H9 (cell line): ENCODE measurements at regions not wholly inside any gene's neighbourhood (a gene's known extent, or its start where the extent isn't known, plus 50 kb on each side); places are given as distances from the start of the nearest gene placed in this dataset.

Source experiments
- DNase-seq: peaks from one replicate; pipeline ENCODE4 v3.0.0-alpha.2; 2017
- H2AFZ ChIP-seq: one replicate; pipeline ENCODE4 v1.6.1; 2013; ENCODE audit warnings: mild to moderate bottlenecking, low read length, control low read depth, moderate library complexity
- H2AK5ac ChIP-seq: 2 replicates; pipeline ENCODE4 v1.6.1; 2013; ENCODE audit warnings: low read length, control low read depth, mixed read lengths; ENCODE audit not compliant: insufficient read length
- H2BK120ac ChIP-seq: one replicate; pipeline ENCODE4 v1.6.1; 2013; ENCODE audit warnings: low read depth, mild to moderate bottlenecking, low read length, control low read depth, inconsistent platforms; ENCODE audit not compliant: poor library complexity, severe bottlenecking
- H2BK12ac ChIP-seq: 2 replicates; pipeline ENCODE4 v1.6.1; 2013; ENCODE audit warnings: low read length, control low read depth, mixed read lengths, low read depth; ENCODE audit not compliant: insufficient read length
- H2BK15ac ChIP-seq: 2 replicates; pipeline ENCODE4 v1.6.1; 2013; ENCODE audit warnings: low read depth, low read length, control low read depth
- H2BK20ac ChIP-seq: one replicate; pipeline ENCODE4 v1.6.1; 2013; ENCODE audit warnings: low read depth, mild to moderate bottlenecking, low read length, control low read depth, inconsistent platforms; ENCODE audit not compliant: poor library complexity, severe bottlenecking
- H2BK5ac ChIP-seq: 2 replicates; pipeline ENCODE4 v1.6.1; 2013; ENCODE audit warnings: low read length, control low read depth, mixed read lengths; ENCODE audit not compliant: insufficient read length
- H3K14ac ChIP-seq: 2 replicates; pipeline ENCODE4 v1.6.1; 2013; ENCODE audit warnings: low read length, control low read depth; ENCODE audit not compliant: insufficient read depth
- H3K18ac ChIP-seq: 2 replicates; pipeline ENCODE4 v1.6.1; 2013; ENCODE audit warnings: low read depth, mild to moderate bottlenecking, mixed read lengths, low read length, control low read depth; ENCODE audit not compliant: insufficient read length
- H3K23ac ChIP-seq: 2 replicates; pipeline ENCODE4 v1.6.1; 2013; ENCODE audit warnings: low read length, control low read depth, mixed read lengths, low read depth; ENCODE audit not compliant: insufficient read length
- H3K23me2 ChIP-seq: 2 replicates; pipeline ENCODE4 v1.6.1; 2013; ENCODE audit warnings: low read depth, mild to moderate bottlenecking, mixed read lengths, low read length, control low read depth; ENCODE audit not compliant: insufficient read length, poor library complexity, severe bottlenecking
- H3K27ac ChIP-seq: 2 replicates; pipeline ENCODE4 v1.5.1; 2013; ENCODE audit warnings: low read length, control low read depth, mixed read lengths, low read depth; ENCODE audit not compliant: insufficient read length
- H3K27me3 ChIP-seq: 2 replicates; pipeline ENCODE4 v1.6.1; 2013; ENCODE audit warnings: low read length, control low read depth, inconsistent platforms; ENCODE audit not compliant: insufficient read depth
- H3K4ac ChIP-seq: 2 replicates; pipeline ENCODE4 v1.6.1; 2013; ENCODE audit warnings: low read depth, mild to moderate bottlenecking, control low read depth, inconsistent platforms, low read length, moderate library complexity
- H3K4me1 ChIP-seq: 2 replicates; pipeline ENCODE4 v1.6.1; 2013; ENCODE audit warnings: low read length, control low read depth, inconsistent platforms; ENCODE audit not compliant: insufficient read depth
- H3K4me2 ChIP-seq: 2 replicates; pipeline ENCODE4 v1.6.1; 2013; ENCODE audit warnings: low read length, control low read depth, mixed read lengths; ENCODE audit not compliant: insufficient read length, insufficient read depth
- H3K56ac ChIP-seq: 2 replicates; pipeline ENCODE4 v1.6.1; 2013; ENCODE audit warnings: low read depth, mild to moderate bottlenecking, mixed read lengths, low read length, control low read depth; ENCODE audit not compliant: insufficient read length
- H3K79me1 ChIP-seq: 2 replicates; pipeline ENCODE4 v1.6.1; 2013; ENCODE audit warnings: low read depth, mild to moderate bottlenecking, moderate library complexity, low read length, control low read depth, inconsistent platforms; ENCODE audit not compliant: insufficient read depth, poor library complexity, severe bottlenecking
- H3K79me2 ChIP-seq: 2 replicates; pipeline ENCODE4 v1.6.1; 2013; ENCODE audit warnings: low read length, control low read depth, inconsistent platforms; ENCODE audit not compliant: insufficient read depth
- H3K9ac ChIP-seq: 2 replicates; pipeline ENCODE4 v1.6.1; 2013; ENCODE audit warnings: low read length, control low read depth, mixed read lengths; ENCODE audit not compliant: insufficient read length; ENCODE audit errors: extremely low read depth
- H3K9me3 ChIP-seq: one replicate; pipeline ENCODE4 v1.6.1; 2013; ENCODE audit warnings: low read depth, low read length, inconsistent platforms; ENCODE audit not compliant: control insufficient read depth
- H3T11ph ChIP-seq: one replicate; pipeline ENCODE4 v1.6.1; 2013; ENCODE audit warnings: mild to moderate bottlenecking, low read length, control low read depth, inconsistent platforms
- H4K20me1 ChIP-seq: one replicate; pipeline ENCODE4 v1.6.1; 2013; ENCODE audit not compliant: control insufficient read depth, insufficient read length, insufficient read depth
- H4K5ac ChIP-seq: 2 replicates; pipeline ENCODE4 v1.6.1; 2013; ENCODE audit warnings: low read depth, mild to moderate bottlenecking, mixed read lengths, low read length, control low read depth; ENCODE audit not compliant: insufficient read length
- H4K8ac ChIP-seq: replicated peaks from 2 replicates; pipeline ENCODE4 v1.6.1; 2013; ENCODE audit warnings: low read length, control low read depth, mixed read lengths, low read depth; ENCODE audit not compliant: insufficient read length
- H4K91ac ChIP-seq: 2 replicates; pipeline ENCODE4 v1.6.1; 2013; ENCODE audit warnings: low read depth, mild to moderate bottlenecking, moderate library complexity, mixed read lengths, low read length, control low read depth; ENCODE audit not compliant: insufficient read length
- H3K27ac Mint-ChIP-seq, 3 experiments: 2 replicates in 2 of 3; 3 replicates in 1 of 3; pipeline ENCODE4 v1.8.0; 2020 to 2021; ENCODE audit warnings: mixed read lengths in 3 of 3, mild to moderate bottlenecking in 1 of 3, moderate library complexity in 1 of 3
- H3K27me3 Mint-ChIP-seq: 2 replicates; pipeline ENCODE4 v1.8.0; 2021; ENCODE audit warnings: low read depth, mild to moderate bottlenecking, moderate library complexity, mixed read lengths
- H3K36me3 Mint-ChIP-seq, 3 experiments: 2 replicates in 2 of 3; 3 replicates in 1 of 3; pipeline ENCODE4 v1.8.0; 2020 to 2021; ENCODE audit warnings: low read depth in 3 of 3, mixed read lengths in 3 of 3; ENCODE audit not compliant: insufficient read depth in 1 of 3
- H3K4me1 Mint-ChIP-seq, 2 experiments: 2 replicates each; pipeline ENCODE4 v1.8.0; 2020; ENCODE audit warnings: mixed read lengths in 2 of 2
- H3K4me3 Mint-ChIP-seq, 2 experiments: 2 replicates in 1 of 2; 3 replicates in 1 of 2; pipeline ENCODE4 v1.8.0; 2020 to 2021; ENCODE audit warnings: mild to moderate bottlenecking in 2 of 2, mixed read lengths in 2 of 2, moderate library complexity in 1 of 2
- H3K9me3 Mint-ChIP-seq, 2 experiments: 2 replicates in 1 of 2; 3 replicates in 1 of 2; pipeline ENCODE4 v1.8.0; 2020; ENCODE audit warnings: mild to moderate bottlenecking in 2 of 2, mixed read lengths in 2 of 2, moderate library complexity in 1 of 2
- WGBS: extraction: QIAGEN DNeasy Blood & Tissue Kit; methylation state at CpG from one replicate; pipeline ENCODE4 v1.1.7; 2013; ENCODE audit warnings: missing lambda C conversion rate, low lambda C conversion rate, mixed read lengths; ENCODE audit not compliant: insufficient read length; ENCODE audit errors: extremely low coverage; 5-methylcytosine and 5-hydroxymethylcytosine counted together
- TF ChIP-seq, protein P1 (sequence below): fragments of 200-600 bp; sonication (generic); conservative IDR thresholded peaks from 3 replicates; pipeline ENCODE4 v1.8.0; 2021; ENCODE audit warnings: antibody characterized with exemption, mild to moderate bottlenecking

DNA sequence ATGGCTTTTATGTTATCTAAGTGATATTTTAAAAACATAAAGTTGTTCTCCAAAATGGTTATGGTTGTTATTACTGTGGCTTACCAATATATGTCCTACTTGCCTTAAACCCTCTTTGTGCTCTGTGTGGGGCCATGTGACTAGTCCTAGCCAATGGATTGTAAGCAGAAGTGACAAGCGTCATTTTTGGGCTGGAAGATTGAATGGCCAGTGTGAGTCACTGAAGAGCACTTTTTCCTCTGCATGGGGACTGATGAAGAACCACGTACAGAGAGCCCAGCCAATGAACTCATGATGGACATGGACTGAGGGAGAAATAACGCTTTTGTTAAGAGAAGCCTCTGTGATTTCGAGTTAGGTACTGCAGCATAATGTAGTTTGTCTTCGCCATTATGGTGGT, 332.7 kb downstream of the EDEM1 start:
- WGBS: no CpG with 5 or more reads among the region's 5 CpGs
- Histone ChIP-seq H2AFZ (no peak overlapping the region), H4K8ac (no peak overlapping the region), H3K4me1 (no peaks in the 10 kb centered on the region), H3K9ac (no peak overlapping the region), H3K23me2 (no peaks in the 10 kb centered on the region), H3K18ac (no peak overlapping the region), H2BK12ac (no peak overlapping the region), H3K56ac (no peak overlapping the region), H4K5ac (no peak overlapping the region), H3K9me3 (no peaks in the 10 kb centered on the region), H3K27me3 (no peaks in the 10 kb centered on the region), H4K91ac (no peak overlapping the region), H4K20me1 (no peaks in the 10 kb centered on the region), H2BK5ac (no peak overlapping the region), H2BK120ac (no peak overlapping the region), H3K4me2 (no peak overlapping the region), H2BK20ac (no peak overlapping the region), H3K79me1 (no peaks in the 10 kb centered on the region), H2BK15ac (no peak overlapping the region), H3K4ac (no peak overlapping the region), H3T11ph (no peak overlapping the region), H3K79me2 (no peaks in the 10 kb centered on the region), H3K23ac (no peak overlapping the region), H2AK5ac (no peak overlapping the region), H3K14ac (no peak overlapping the region), H3K27ac (no peak overlapping the region)
- H3K4me1 Mint-ChIP-seq: 0 out of 4 replicates have a peak, but pooled peaks cover 0 to 4% of the 10 kb centered on the region in 2 experiments
- no peak for DNase-seq
- H3K27ac Mint-ChIP-seq: no peak overlapping the region
- no peaks in the 10 kb centered on the region for H3K36me3 Mint-ChIP-seq
- TF ChIP-seq, protein P1, sequence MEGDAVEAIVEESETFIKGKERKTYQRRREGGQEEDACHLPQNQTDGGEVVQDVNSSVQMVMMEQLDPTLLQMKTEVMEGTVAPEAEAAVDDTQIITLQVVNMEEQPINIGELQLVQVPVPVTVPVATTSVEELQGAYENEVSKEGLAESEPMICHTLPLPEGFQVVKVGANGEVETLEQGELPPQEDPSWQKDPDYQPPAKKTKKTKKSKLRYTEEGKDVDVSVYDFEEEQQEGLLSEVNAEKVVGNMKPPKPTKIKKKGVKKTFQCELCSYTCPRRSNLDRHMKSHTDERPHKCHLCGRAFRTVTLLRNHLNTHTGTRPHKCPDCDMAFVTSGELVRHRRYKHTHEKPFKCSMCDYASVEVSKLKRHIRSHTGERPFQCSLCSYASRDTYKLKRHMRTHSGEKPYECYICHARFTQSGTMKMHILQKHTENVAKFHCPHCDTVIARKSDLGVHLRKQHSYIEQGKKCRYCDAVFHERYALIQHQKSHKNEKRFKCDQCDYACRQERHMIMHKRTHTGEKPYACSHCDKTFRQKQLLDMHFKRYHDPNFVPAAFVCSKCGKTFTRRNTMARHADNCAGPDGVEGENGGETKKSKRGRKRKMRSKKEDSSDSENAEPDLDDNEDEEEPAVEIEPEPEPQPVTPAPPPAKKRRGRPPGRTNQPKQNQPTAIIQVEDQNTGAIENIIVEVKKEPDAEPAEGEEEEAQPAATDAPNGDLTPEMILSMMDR: no peak
- no peak overlapping the region for H3K4me3 Mint-ChIP-seq
- H3K27me3 Mint-ChIP-seq: peaks cover 1% of the 10 kb centered on the region; the same call in 1 of the 2 replicates
- H3K9me3 Mint-ChIP-seq: peaks cover 5 to 8% of the 10 kb centered on the region in 2 experiments; a peak in 4 of 5 replicates
